ENCODE measurements at regions not wholly inside any gene's neighbourhood (a gene's known extent, or its start where the extent isn't known, plus 50 kb on each side); places are given as distances from the start of the nearest gene placed in this dataset.

GRCh38 chr5:164336276-164336675 is 830.9 kb downstream of the MAT2B start:
- Histone ChIP-seq H3K9me3 (ENCODE audit: low read length) (no peaks in the 10 kb centered on the region), H3K9ac (ENCODE audit: low read length) (no peak overlapping the region), H3K36me3 (ENCODE audit: insufficient read depth, low read length) (no peaks in the 10 kb centered on the region), H4K20me1 (ENCODE audit: insufficient read depth) (no peaks in the 10 kb centered on the region), H3K79me2 (replicated peaks; ENCODE audit: insufficient read depth, low read length) (no peaks in the 10 kb centered on the region), H3K4me3 (ENCODE audit: low read length) (no peak overlapping the region), H3K9me2 (ENCODE audit: insufficient read depth, low read length) (no peaks in the 10 kb centered on the region), H3F3A (ENCODE audit: insufficient read depth, low read length, poor library complexity, severe bottlenecking) (no peaks in the 10 kb centered on the region), H3K27ac (ENCODE audit: low read length) (no peak overlapping the region), H3K27me3 (ENCODE audit: insufficient read depth, low read depth, low read length) (no peaks in the 10 kb centered on the region), H3K4me2 (ENCODE audit: low read length) (no peak overlapping the region), H2AFZ (ENCODE audit: low read depth, low read length) (no peak overlapping the region)
- TF ChIP-seq RAD21 (conservative IDR thresholded peaks at IDR 0.05) (no peak), EP300 (conservative IDR thresholded peaks at IDR 0.05; ENCODE audit: poor library complexity, severe bottlenecking) (no peak), SMC3 (conservative IDR thresholded peaks at IDR 0.05; ENCODE audit: poor library complexity) (no peak), POLR2AphosphoS5 (IDR thresholded peaks at IDR 0.05) (no peak)
- TF ChIP-seq, protein P1, sequence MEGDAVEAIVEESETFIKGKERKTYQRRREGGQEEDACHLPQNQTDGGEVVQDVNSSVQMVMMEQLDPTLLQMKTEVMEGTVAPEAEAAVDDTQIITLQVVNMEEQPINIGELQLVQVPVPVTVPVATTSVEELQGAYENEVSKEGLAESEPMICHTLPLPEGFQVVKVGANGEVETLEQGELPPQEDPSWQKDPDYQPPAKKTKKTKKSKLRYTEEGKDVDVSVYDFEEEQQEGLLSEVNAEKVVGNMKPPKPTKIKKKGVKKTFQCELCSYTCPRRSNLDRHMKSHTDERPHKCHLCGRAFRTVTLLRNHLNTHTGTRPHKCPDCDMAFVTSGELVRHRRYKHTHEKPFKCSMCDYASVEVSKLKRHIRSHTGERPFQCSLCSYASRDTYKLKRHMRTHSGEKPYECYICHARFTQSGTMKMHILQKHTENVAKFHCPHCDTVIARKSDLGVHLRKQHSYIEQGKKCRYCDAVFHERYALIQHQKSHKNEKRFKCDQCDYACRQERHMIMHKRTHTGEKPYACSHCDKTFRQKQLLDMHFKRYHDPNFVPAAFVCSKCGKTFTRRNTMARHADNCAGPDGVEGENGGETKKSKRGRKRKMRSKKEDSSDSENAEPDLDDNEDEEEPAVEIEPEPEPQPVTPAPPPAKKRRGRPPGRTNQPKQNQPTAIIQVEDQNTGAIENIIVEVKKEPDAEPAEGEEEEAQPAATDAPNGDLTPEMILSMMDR (IDR thresholded peaks at IDR 0.05; ENCODE audit: poor library complexity, severe bottlenecking), result no peak

GRCh38 chr5:164336906-164337305 is 831.5 kb downstream of the MAT2B start:
- Histone ChIP-seq H2AFZ (ENCODE audit: low read depth, low read length) (no peak overlapping the region), H3K27ac (ENCODE audit: low read length) (no peak overlapping the region), H3K79me2 (replicated peaks; ENCODE audit: insufficient read depth, low read length) (no peaks in the 10 kb centered on the region), H4K20me1 (ENCODE audit: insufficient read depth) (no peaks in the 10 kb centered on the region), H3K4me2 (ENCODE audit: low read length) (no peak overlapping the region), H3K4me3 (ENCODE audit: low read length) (no peak overlapping the region), H3K9me2 (ENCODE audit: insufficient read depth, low read length) (no peaks in the 10 kb centered on the region), H3K9ac (ENCODE audit: low read length) (no peak overlapping the region), H3K9me3 (ENCODE audit: low read length) (no peaks in the 10 kb centered on the region), H3K27me3 (ENCODE audit: insufficient read depth, low read depth, low read length) (no peaks in the 10 kb centered on the region), H3K36me3 (ENCODE audit: insufficient read depth, low read length) (no peaks in the 10 kb centered on the region), H3F3A (ENCODE audit: insufficient read depth, low read length, poor library complexity, severe bottlenecking) (no peaks in the 10 kb centered on the region)
- TF ChIP-seq REST (IDR thresholded peaks at IDR 0.05; ENCODE audit: borderline replicate concordance) (no peak), TAF1 (IDR thresholded peaks at IDR 0.05; ENCODE audit: low read depth) (no peak), MXI1 (conservative IDR thresholded peaks at IDR 0.05; ENCODE audit: poor library complexity, severe bottlenecking) (no peak), SMC3 (conservative IDR thresholded peaks at IDR 0.05; ENCODE audit: poor library complexity) (no peak), RAD21 (conservative IDR thresholded peaks at IDR 0.05) (no peak), EP300 (conservative IDR thresholded peaks at IDR 0.05; ENCODE audit: poor library complexity, severe bottlenecking) (no peak), EZH2 (IDR thresholded peaks at IDR 0.05; ENCODE audit: borderline replicate concordance, insufficient read depth, low read length, poor library complexity, severe bottlenecking) (no peak), POLR2AphosphoS5 (IDR thresholded peaks at IDR 0.05) (no peak)
- TF ChIP-seq, protein P1 (IDR thresholded peaks at IDR 0.05; ENCODE audit: poor library complexity, severe bottlenecking), result no peak
